OCI-LY1 (cell line): ENCODE measurements at regions not wholly inside any gene's neighbourhood (a gene's known extent, or its start where the extent isn't known, plus 50 kb on each side); places are given as distances from the start of the nearest gene placed in this dataset.

Experiments
- H2AFZ ChIP-seq: fragments of 200-600 bp; sonication (generic), shearing (Covaris generic); 2 replicates; pipeline ENCODE4 v1.6.0; 2014; ENCODE audit warnings: antibody characterized with exemption, mild to moderate bottlenecking, low read length
- H3F3A ChIP-seq: fragments of 200-600 bp; sonication (generic), shearing (Covaris generic); 2 replicates; pipeline ENCODE4 v1.6.0; 2014; ENCODE audit warnings: mild to moderate bottlenecking, antibody characterized with exemption, low read length, moderate library complexity; ENCODE audit not compliant: insufficient read depth
- H3K27ac ChIP-seq: fragments of 200-600 bp; sonication (generic); 2 replicates; pipeline ENCODE4 v1.5.1; 2014; ENCODE audit warnings: low read length, mixed run types, mild to moderate bottlenecking, low read depth; ENCODE audit not compliant: poor library complexity, severe bottlenecking
- H3K27me3 ChIP-seq: fragments of 200-600 bp; sonication (generic); 2 replicates; pipeline ENCODE4 v1.6.0; 2014; ENCODE audit warnings: antibody characterized with exemption, mild to moderate bottlenecking, low read length, moderate library complexity; ENCODE audit not compliant: insufficient read depth
- H3K36me3 ChIP-seq: fragments of 200-600 bp; sonication (generic); 2 replicates; pipeline ENCODE4 v1.6.1; 2014; ENCODE audit warnings: mild to moderate bottlenecking, antibody characterized with exemption, low read length, moderate library complexity, mixed read lengths; ENCODE audit not compliant: insufficient read depth
- H3K4me1 ChIP-seq: fragments of 200-600 bp; sonication (generic); 2 replicates; pipeline ENCODE4 v1.5.1; 2014; ENCODE audit warnings: mild to moderate bottlenecking, low read length, moderate library complexity; ENCODE audit not compliant: insufficient read depth, severe bottlenecking
- H3K4me2 ChIP-seq: fragments of 200-600 bp; sonication (generic), shearing (Covaris generic); 2 replicates; pipeline ENCODE4 v1.6.1; 2014; ENCODE audit warnings: low read length
- H3K4me3 ChIP-seq: fragments of 200-600 bp; sonication (generic); 2 replicates; pipeline ENCODE4 v1.5.1; 2014; ENCODE audit warnings: low read length, low read depth, mild to moderate bottlenecking, mixed read lengths; ENCODE audit not compliant: poor library complexity, severe bottlenecking
- H3K79me2 ChIP-seq: fragments of 200-600 bp; shearing (Covaris generic); 2 replicates; pipeline ENCODE4 v1.6.1; 2016; ENCODE audit warnings: mixed run types, low read length, mixed read lengths; ENCODE audit not compliant: insufficient read depth
- H3K9ac ChIP-seq: fragments of 200-600 bp; sonication (generic), shearing (Covaris generic); 2 replicates; pipeline ENCODE4 v1.6.1; 2014; ENCODE audit warnings: mild to moderate bottlenecking, low read length, mixed read lengths
- H3K9me2 ChIP-seq: fragments of 200-600 bp; sonication (generic), shearing (Covaris generic); 2 replicates; pipeline ENCODE4 v1.6.1; 2014; ENCODE audit warnings: low read depth, mild to moderate bottlenecking, low read length, mixed read lengths
- H3K9me3 ChIP-seq: fragments of 200-600 bp; shearing (Covaris generic); 2 replicates; pipeline ENCODE4 v1.6.1; 2014; ENCODE audit warnings: low read length, mixed read lengths
- H4K20me1 ChIP-seq: fragments of 200-600 bp; sonication (generic), shearing (Covaris generic); 2 replicates; pipeline ENCODE4 v1.6.0; 2016; ENCODE audit warnings: mild to moderate bottlenecking, low read length; ENCODE audit not compliant: insufficient read depth
- EZH2 ChIP-seq: fragments of 200-600 bp; sonication (generic), shearing (Covaris generic); IDR thresholded peaks from 2 replicates; pipeline ENCODE4 v1.8.0; 2017; ENCODE audit warnings: borderline replicate concordance, mixed run types, mild to moderate bottlenecking, antibody characterized with exemption, low read length, moderate library complexity, mixed read lengths
- TF ChIP-seq, protein P1 (sequence below): fragments of 200-600 bp; sonication (generic), shearing (Covaris generic); IDR thresholded peaks from 2 replicates; pipeline ENCODE4 v1.5.1; 2017; ENCODE audit warnings: mild to moderate bottlenecking, antibody characterized with exemption, low read length, moderate library complexity, mixed read lengths

GRCh38 chr5:87867281-87867680 is 401.4 kb downstream of the TMEM161B start:
- Histone ChIP-seq H3K36me3 (no peaks in the 10 kb centered on the region), H3K9ac (no peak overlapping the region), H2AFZ (no peak overlapping the region), H4K20me1 (no peaks in the 10 kb centered on the region), H3K4me2 (no peak overlapping the region), H3F3A (no peaks in the 10 kb centered on the region), H3K79me2 (no peaks in the 10 kb centered on the region), H3K9me3 (no peaks in the 10 kb centered on the region), H3K4me1 (no peaks in the 10 kb centered on the region), H3K27me3 (no peaks in the 10 kb centered on the region), H3K27ac (no peak overlapping the region), H3K9me2 (no peaks in the 10 kb centered on the region), H3K4me3 (no peak overlapping the region)
- TF ChIP-seq, protein P1, sequence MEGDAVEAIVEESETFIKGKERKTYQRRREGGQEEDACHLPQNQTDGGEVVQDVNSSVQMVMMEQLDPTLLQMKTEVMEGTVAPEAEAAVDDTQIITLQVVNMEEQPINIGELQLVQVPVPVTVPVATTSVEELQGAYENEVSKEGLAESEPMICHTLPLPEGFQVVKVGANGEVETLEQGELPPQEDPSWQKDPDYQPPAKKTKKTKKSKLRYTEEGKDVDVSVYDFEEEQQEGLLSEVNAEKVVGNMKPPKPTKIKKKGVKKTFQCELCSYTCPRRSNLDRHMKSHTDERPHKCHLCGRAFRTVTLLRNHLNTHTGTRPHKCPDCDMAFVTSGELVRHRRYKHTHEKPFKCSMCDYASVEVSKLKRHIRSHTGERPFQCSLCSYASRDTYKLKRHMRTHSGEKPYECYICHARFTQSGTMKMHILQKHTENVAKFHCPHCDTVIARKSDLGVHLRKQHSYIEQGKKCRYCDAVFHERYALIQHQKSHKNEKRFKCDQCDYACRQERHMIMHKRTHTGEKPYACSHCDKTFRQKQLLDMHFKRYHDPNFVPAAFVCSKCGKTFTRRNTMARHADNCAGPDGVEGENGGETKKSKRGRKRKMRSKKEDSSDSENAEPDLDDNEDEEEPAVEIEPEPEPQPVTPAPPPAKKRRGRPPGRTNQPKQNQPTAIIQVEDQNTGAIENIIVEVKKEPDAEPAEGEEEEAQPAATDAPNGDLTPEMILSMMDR = no peak
- TF ChIP-seq EZH2 = no peak

DNA sequence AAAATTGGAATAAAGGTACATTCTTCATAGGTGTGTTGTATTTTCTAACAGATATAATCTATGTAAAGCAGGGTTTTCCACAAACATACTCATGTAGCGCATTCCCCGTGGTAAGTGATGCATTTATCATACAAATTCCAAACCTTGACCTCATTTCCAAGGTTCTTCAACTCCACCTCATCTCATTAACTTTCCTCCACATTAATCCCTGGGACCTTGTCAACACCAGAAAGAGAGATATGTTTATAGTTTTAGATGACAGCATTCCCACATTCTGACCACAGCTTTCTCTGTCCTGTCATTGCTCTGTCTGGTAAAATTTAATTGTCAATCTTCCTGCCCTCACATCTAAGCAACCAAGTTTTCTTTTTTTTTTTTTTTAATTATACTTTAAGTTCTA is 415.1 kb downstream of the TMEM161B start:
- H3K27ac ChIP-seq = no peak overlapping the region
- no peak overlapping the region for H2AFZ ChIP-seq
- no peaks in the 10 kb centered on the region for H3K9me3 ChIP-seq
- H3F3A ChIP-seq = no peaks in the 10 kb centered on the region
- no peak overlapping the region for H3K4me3 ChIP-seq
- no peaks in the 10 kb centered on the region for H3K4me1 ChIP-seq
- no peaks in the 10 kb centered on the region for H3K36me3 ChIP-seq
- H3K4me2 ChIP-seq = no peak overlapping the region
- H3K79me2 ChIP-seq = no peaks in the 10 kb centered on the region
- no peaks in the 10 kb centered on the region for H3K27me3 ChIP-seq
- no peaks in the 10 kb centered on the region for H4K20me1 ChIP-seq
- H3K9ac ChIP-seq = no peak overlapping the region
- no peak for TF ChIP-seq EZH2
- TF ChIP-seq, protein P1 = no peak
- no peaks in the 10 kb centered on the region for H3K9me2 ChIP-seq

- H4K20me1 ChIP-seq = no peaks in the 10 kb centered on the region
- no peaks in the 10 kb centered on the region for H3K4me1 ChIP-seq
- no peaks in the 10 kb centered on the region for H3K9me3 ChIP-seq
- H3K9ac ChIP-seq = no peak overlapping the region
- no peak overlapping the region for H3K4me2 ChIP-seq
- H2AFZ ChIP-seq = no peak overlapping the region
- H3K27me3 ChIP-seq = no peaks in the 10 kb centered on the region
- no peaks in the 10 kb centered on the region for H3F3A ChIP-seq
- H3K27ac ChIP-seq = no peak overlapping the region
- no peaks in the 10 kb centered on the region for H3K79me2 ChIP-seq
- TF ChIP-seq, protein P1 = no peak
- H3K4me3 ChIP-seq = no peak overlapping the region
- H3K36me3 ChIP-seq = no peaks in the 10 kb centered on the region
- H3K9me2 ChIP-seq = no peaks in the 10 kb centered on the region
These were observed 417.0 kb downstream of the TMEM161B start for GRCh38 chr5:87851603-87852002.
